DMS153 treated with DMSO at 0.1 percent for 48 hours (cell line): ENCODE measurements at regions not wholly inside any gene's neighbourhood (a gene's known extent, or its start where the extent isn't known, plus 50 kb on each side); places are given as distances from the start of the nearest gene placed in this dataset.
"Not testable (repeated sequence)": the region's sequence is repeated elsewhere in the genome, so short reads cannot be mapped to it uniquely, and the experiment has no call there.

Experiments
- DNase-seq: peaks from one replicate; lab custom pipeline; 2025; ENCODE audit not compliant: unreplicated experiment; lab: John Stamatoyannopoulos, UW

GRCh38 chr18:68387246-68387645 is 327.7 kb downstream of the TMX3 start:
- DNase-seq, result no peak

- DNase-seq, result not testable (repeated sequence)
These were observed 330.9 kb downstream of the TMX3 start for GRCh38 chr18:68383979-68384378.

- DNase-seq, result no peak
These were observed 338.0 kb downstream of the TMX3 start for GRCh38 chr18:68376926-68377325.

GRCh38 chr18:68362907-68363306 is 352.0 kb downstream of the TMX3 start:
- no peak for DNase-seq

- DNase-seq, result no peak
These were observed 359.3 kb downstream of the TMX3 start for GRCh38 chr18:68355637-68356036.

GRCh38 chr18:68354176-68354575 is 360.7 kb downstream of the TMX3 start:
- no peak for DNase-seq

- no peak for DNase-seq
These were observed 372.8 kb downstream of the TMX3 start for GRCh38 chr18:68342039-68342659.

GRCh38 chr18:68340606-68341005 is 374.3 kb downstream of the TMX3 start:
- DNase-seq, result no peak

- no peak for DNase-seq
These were observed 384.2 kb downstream of the TMX3 start for GRCh38 chr18:68330658-68331057.

- no peak for DNase-seq
These were observed 391.0 kb downstream of the TMX3 start for GRCh38 chr18:68323921-68324320.

- DNase-seq, result no peak
These were observed 398.3 kb downstream of the TMX3 start for GRCh38 chr18:68316636-68317035.

- no peak for DNase-seq
These were observed 400.5 kb downstream of the TMX3 start for GRCh38 chr18:68314403-68314802.

- no peak for DNase-seq
These were observed 413.5 kb downstream of the TMX3 start for GRCh38 chr18:68301441-68301840.

- DNase-seq, result no peak
These were observed 415.0 kb downstream of the TMX3 start for GRCh38 chr18:68299906-68300305.

- DNase-seq, result no peak
These were observed 416.6 kb downstream of the TMX3 start for GRCh38 chr18:68298330-68298729.

GRCh38 chr18:68288408-68288807 is 426.5 kb downstream of the TMX3 start:
- no peak for DNase-seq

GRCh38 chr18:68284236-68284780 is 430.6 kb downstream of the TMX3 start:
- no peak for DNase-seq

GRCh38 chr18:68283834-68284233 is 431.1 kb downstream of the TMX3 start:
- no peak for DNase-seq

- no peak for DNase-seq
These were observed 432.7 kb downstream of the TMX3 start for GRCh38 chr18:68282232-68282631.

GRCh38 chr18:68275616-68276015 is 439.3 kb downstream of the TMX3 start:
- DNase-seq, result no peak

- no peak for DNase-seq
These were observed 444.9 kb downstream of the TMX3 start for GRCh38 chr18:68270017-68270416.

GRCh38 chr18:68267583-68267982 is 447.3 kb downstream of the TMX3 start:
- DNase-seq, result no peak

- no peak for DNase-seq
These were observed 451.4 kb downstream of the TMX3 start for GRCh38 chr18:68263481-68263880.
